HL-60 (cell line): ENCODE measurements at regions not wholly inside any gene's neighbourhood (a gene's known extent, or its start where the extent isn't known, plus 50 kb on each side); places are given as distances from the start of the nearest gene placed in this dataset.

ENCODE experiments used
- GABPA ChIP-seq: IDR thresholded peaks from 2 replicates; pipeline ENCODE4 v1.6.1; 2012; ENCODE audit warnings: low read depth
- POLR2AphosphoS5 ChIP-seq: IDR thresholded peaks from 2 replicates; pipeline ENCODE4 v1.6.1; 2012; ENCODE audit warnings: low read depth
- SPI1 ChIP-seq: IDR thresholded peaks from 2 replicates; pipeline ENCODE4 v1.6.1; 2012; ENCODE audit warnings: low read depth, mild to moderate bottlenecking, borderline replicate concordance
- TF ChIP-seq, protein P1 (sequence below): IDR thresholded peaks from one replicate; pipeline ENCODE4 v1.5.1; 2011; ENCODE audit warnings: low read length, control low read depth, inconsistent platforms; ENCODE audit not compliant: insufficient read depth
- TF ChIP-seq, protein P2 (sequence below): IDR thresholded peaks from 2 replicates; pipeline ENCODE4 v1.6.1; 2012; ENCODE audit warnings: low read depth; ENCODE audit not compliant: insufficient replicate concordance

DNA sequence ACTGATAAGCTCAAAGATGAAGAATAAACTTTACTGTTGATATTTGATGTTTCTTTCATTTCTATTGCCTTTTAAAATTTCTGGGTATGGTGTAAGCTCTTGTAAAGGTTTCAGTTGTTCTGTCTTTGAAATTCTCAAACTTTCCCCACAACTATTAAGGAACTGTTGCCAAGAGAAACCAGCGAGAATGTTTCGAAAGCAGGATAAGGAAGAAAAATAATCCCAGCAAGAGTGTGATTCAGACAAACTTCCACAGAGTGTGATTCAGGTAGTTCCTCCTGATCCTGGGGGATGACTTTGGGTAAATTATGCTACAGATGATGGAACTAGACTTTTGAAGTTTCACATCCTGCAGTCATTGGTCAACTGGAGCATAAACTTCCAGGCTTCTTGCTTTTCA lies 632.0 kb downstream of the NSUN3 start:
- TF ChIP-seq, protein P1, sequence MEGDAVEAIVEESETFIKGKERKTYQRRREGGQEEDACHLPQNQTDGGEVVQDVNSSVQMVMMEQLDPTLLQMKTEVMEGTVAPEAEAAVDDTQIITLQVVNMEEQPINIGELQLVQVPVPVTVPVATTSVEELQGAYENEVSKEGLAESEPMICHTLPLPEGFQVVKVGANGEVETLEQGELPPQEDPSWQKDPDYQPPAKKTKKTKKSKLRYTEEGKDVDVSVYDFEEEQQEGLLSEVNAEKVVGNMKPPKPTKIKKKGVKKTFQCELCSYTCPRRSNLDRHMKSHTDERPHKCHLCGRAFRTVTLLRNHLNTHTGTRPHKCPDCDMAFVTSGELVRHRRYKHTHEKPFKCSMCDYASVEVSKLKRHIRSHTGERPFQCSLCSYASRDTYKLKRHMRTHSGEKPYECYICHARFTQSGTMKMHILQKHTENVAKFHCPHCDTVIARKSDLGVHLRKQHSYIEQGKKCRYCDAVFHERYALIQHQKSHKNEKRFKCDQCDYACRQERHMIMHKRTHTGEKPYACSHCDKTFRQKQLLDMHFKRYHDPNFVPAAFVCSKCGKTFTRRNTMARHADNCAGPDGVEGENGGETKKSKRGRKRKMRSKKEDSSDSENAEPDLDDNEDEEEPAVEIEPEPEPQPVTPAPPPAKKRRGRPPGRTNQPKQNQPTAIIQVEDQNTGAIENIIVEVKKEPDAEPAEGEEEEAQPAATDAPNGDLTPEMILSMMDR, result no peak
- TF ChIP-seq, protein P2, sequence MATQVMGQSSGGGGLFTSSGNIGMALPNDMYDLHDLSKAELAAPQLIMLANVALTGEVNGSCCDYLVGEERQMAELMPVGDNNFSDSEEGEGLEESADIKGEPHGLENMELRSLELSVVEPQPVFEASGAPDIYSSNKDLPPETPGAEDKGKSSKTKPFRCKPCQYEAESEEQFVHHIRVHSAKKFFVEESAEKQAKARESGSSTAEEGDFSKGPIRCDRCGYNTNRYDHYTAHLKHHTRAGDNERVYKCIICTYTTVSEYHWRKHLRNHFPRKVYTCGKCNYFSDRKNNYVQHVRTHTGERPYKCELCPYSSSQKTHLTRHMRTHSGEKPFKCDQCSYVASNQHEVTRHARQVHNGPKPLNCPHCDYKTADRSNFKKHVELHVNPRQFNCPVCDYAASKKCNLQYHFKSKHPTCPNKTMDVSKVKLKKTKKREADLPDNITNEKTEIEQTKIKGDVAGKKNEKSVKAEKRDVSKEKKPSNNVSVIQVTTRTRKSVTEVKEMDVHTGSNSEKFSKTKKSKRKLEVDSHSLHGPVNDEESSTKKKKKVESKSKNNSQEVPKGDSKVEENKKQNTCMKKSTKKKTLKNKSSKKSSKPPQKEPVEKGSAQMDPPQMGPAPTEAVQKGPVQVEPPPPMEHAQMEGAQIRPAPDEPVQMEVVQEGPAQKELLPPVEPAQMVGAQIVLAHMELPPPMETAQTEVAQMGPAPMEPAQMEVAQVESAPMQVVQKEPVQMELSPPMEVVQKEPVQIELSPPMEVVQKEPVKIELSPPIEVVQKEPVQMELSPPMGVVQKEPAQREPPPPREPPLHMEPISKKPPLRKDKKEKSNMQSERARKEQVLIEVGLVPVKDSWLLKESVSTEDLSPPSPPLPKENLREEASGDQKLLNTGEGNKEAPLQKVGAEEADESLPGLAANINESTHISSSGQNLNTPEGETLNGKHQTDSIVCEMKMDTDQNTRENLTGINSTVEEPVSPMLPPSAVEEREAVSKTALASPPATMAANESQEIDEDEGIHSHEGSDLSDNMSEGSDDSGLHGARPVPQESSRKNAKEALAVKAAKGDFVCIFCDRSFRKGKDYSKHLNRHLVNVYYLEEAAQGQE, result no peak
- TF ChIP-seq GABPA, result no peak
- no peak for TF ChIP-seq POLR2AphosphoS5
- no peak for TF ChIP-seq SPI1
